GM18909 (cell line): ENCODE measurements at regions not wholly inside any gene's neighbourhood (a gene's known extent, or its start where the extent isn't known, plus 50 kb on each side); places are given as distances from the start of the nearest gene placed in this dataset.

ENCODE experiments used
- ATAC-seq: cut with Tn5 transposase; IDR thresholded peaks from one replicate; pipeline ENCODE4 v1.9.1; 2021; ENCODE audit warnings: mild to moderate bottlenecking; ENCODE audit not compliant: unreplicated experiment, poor library complexity

- no peak for ATAC-seq
Observed at GRCh38 chr9:129393064-129393463, 215.0 kb upstream of the IER5L start.

- ATAC-seq, result no peak
Observed at GRCh38 chr9:129392093-129392541, 214.1 kb upstream of the IER5L start.

GRCh38 chr9:129391221-129391661 is 213.2 kb upstream of the IER5L start:
- no peak for ATAC-seq

GRCh38 chr9:129390541-129390940 is 212.5 kb upstream of the IER5L start:
- no peak for ATAC-seq

GRCh38 chr9:129387822-129388221 is 209.8 kb upstream of the IER5L start:
- ATAC-seq, result no peak

- ATAC-seq, result no peak
Observed at GRCh38 chr9:129386812-129387177, 208.7 kb upstream of the IER5L start.

- no peak for ATAC-seq
Observed at GRCh38 chr9:129385211-129385934, 207.3 kb upstream of the IER5L start.

GRCh38 chr9:129384491-129385210 is 206.6 kb upstream of the IER5L start:
- ATAC-seq, result no peak

GRCh38 chr9:129383561-129384490 is 205.8 kb upstream of the IER5L start:
- peak; percentile 71 for ATAC-seq

GRCh38 chr9:129383019-129383560 is 205.0 kb upstream of the IER5L start:
- ATAC-seq, result peak; percentile 10

- ATAC-seq, result no peak
Observed at GRCh38 chr9:129382281-129383018, 204.4 kb upstream of the IER5L start.

GRCh38 chr9:129381481-129381957 is 203.5 kb upstream of the IER5L start:
- no peak for ATAC-seq

GRCh38 chr9:129380961-129381401 is 202.9 kb upstream of the IER5L start:
- ATAC-seq, result no peak

GRCh38 chr9:129379886-129380285 is 201.8 kb upstream of the IER5L start:
- no peak for ATAC-seq

GRCh38 chr9:129379181-129379836 is 201.2 kb upstream of the IER5L start:
- no peak for ATAC-seq

GRCh38 chr9:129377931-129378661 is 200.0 kb upstream of the IER5L start:
- no peak for ATAC-seq

GRCh38 chr9:129377181-129377580 is 199.1 kb upstream of the IER5L start:
- no peak for ATAC-seq

- no peak for ATAC-seq
Observed at GRCh38 chr9:129375845-129376244, 197.8 kb upstream of the IER5L start.
